ENCODE measurements at regions not wholly inside any gene's neighbourhood (a gene's known extent, or its start where the extent isn't known, plus 50 kb on each side); places are given as distances from the start of the nearest gene placed in this dataset.

DNA sequence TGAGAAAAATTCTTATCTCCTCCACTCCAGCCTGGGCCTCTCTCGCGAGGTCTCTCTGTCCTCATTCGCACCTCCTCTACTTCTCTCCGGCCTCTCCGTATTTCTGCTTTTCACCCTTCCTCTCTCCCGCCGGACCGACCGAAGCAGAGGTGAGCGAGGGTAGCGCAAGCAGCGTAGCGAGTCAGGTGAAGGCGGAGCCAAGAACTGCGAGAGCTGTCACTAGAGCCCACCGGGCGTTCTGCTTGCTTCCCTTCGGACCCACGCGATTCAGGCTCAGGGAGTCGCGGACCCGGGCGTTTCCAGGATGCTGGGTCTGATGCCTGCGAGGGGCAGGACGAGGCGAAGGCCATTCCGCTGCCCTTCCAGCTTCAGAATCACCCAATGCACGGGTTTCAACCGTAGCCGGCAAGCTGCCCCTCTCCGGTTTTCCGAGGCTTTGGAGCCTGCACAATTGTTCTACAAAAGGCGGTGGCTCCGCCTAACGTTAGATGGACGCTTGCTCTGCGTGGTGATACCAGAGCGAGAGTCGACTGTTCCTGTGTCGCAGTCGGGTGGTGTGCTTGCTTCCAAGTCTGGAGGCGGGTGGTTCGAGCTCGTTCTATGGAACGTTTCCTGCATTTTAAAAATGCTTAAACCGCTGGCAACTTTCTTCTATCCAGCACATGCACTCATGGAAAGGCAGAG, 310.2 kb downstream of the FAM72C start:
- H3K36me3 ChIP-seq (ENCODE audit: control insufficient read depth in 2 of 4, insufficient read depth in 4 of 4, low read length in 3 of 4), result no peaks in the 10 kb centered on the region
- ChIA-PET POLR2A (ENCODE audit: partially characterized antibody) (no interaction called here), CTCF (ENCODE audit: partially characterized antibody) (no interaction called here)
- no peak overlapping the region for H3K23ac ChIP-seq (ENCODE audit: insufficient read length)
- H3K79me1 ChIP-seq (ENCODE audit: low read depth, low read length), result no peaks in the 10 kb centered on the region
- H3K79me2 ChIP-seq (ENCODE audit: control insufficient read depth in 1 of 2, insufficient read depth in 2 of 2, low read length in 2 of 2), result no peaks in the 10 kb centered on the region
- peaks cover 0 to 45% of the 10 kb centered on the region in 2 experiments; a peak in 2 of 4 replicates for H3K9me3 ChIP-seq (ENCODE audit: insufficient read depth in 2 of 2, low read depth in 1 of 2, low read length in 1 of 2)
- DNase-seq (ENCODE audit: low read depth in 1 of 2, low spot score in 2 of 2) (no peak), FAIRE-seq (no peak)
- H4K20me1 ChIP-seq (replicated peaks in 1 of 2; ENCODE audit: control insufficient read depth in 1 of 2, insufficient read depth in 2 of 2, low read length in 2 of 2), result no peaks in the 10 kb centered on the region
- 92% methylated on average over 40 of the region's 47 CpGs; no CpG with 5 or more reads in 1 of the 2 experiments for WGBS, 2 experiments (ENCODE audit: extremely low coverage in 1 of 2, insufficient coverage in 1 of 2, insufficient read length in 1 of 2, insufficient replicate concordance in 2 of 2, low coverage in 1 of 2, low lambda C conversion rate in 2 of 2, missing lambda C conversion rate in 1 of 2)
- no peak overlapping the region for H3K56ac ChIP-seq (replicated peaks; ENCODE audit: insufficient read length, low read depth, low read length)
- H2BK5ac ChIP-seq (ENCODE audit: low read depth, low read length), result no peak overlapping the region
- no peak overlapping the region for H2BK12ac ChIP-seq (ENCODE audit: low read depth, low read length)
- H2BK15ac ChIP-seq (ENCODE audit: low read length), result no peak overlapping the region
- no peak overlapping the region for H2AFZ ChIP-seq (ENCODE audit: low read length)
- H2BK120ac ChIP-seq (replicated peaks; ENCODE audit: low read depth, low read length), result no peak overlapping the region
- no peak overlapping the region for H3K9ac ChIP-seq (replicated peaks in 1 of 4; ENCODE audit: extremely low read depth in 1 of 4, low read depth in 3 of 4, low read length in 3 of 4)
- H3K27me3 ChIP-seq (replicated peaks in 1 of 4; ENCODE audit: control insufficient read depth in 3 of 4, extremely low read depth in 1 of 4, insufficient read depth in 3 of 4, low read length in 3 of 4), result no peaks in the 10 kb centered on the region
- H3K4me1 ChIP-seq (replicated peaks in 1 of 4; ENCODE audit: control insufficient read depth in 3 of 4, insufficient read depth in 4 of 4, low read length in 3 of 4), result no peaks in the 10 kb centered on the region
- no peak overlapping the region for H3K4ac ChIP-seq (replicated peaks; ENCODE audit: insufficient read length, low read depth, low read length)
- H3K14ac ChIP-seq (ENCODE audit: insufficient read length), result no peak overlapping the region
- peak overlapping the region in 1 of 4 experiments; percentile 13; a peak in 2 of 8 replicates for H3K4me3 ChIP-seq (ENCODE audit: extremely low read depth in 1 of 4, insufficient read depth in 2 of 4, low read depth in 3 of 4, low read length in 4 of 4)
- H2BK20ac ChIP-seq (ENCODE audit: low read length), result no peak overlapping the region
- H4K8ac ChIP-seq (ENCODE audit: extremely low read depth, insufficient read depth, low read length), result no peak overlapping the region
- no peak overlapping the region for H2AK5ac ChIP-seq (ENCODE audit: low read depth, low read length)
- no peak overlapping the region for H4K5ac ChIP-seq (ENCODE audit: insufficient read length, low read depth, low read length)
- no peak overlapping the region for H4K91ac ChIP-seq (replicated peaks; ENCODE audit: insufficient read length, low read length)
- peaks cover 3% of the 10 kb centered on the region; the same call in 1 of the 2 replicates for H3K23me2 ChIP-seq (ENCODE audit: low read depth, low read length)
- peak overlapping the region in 1 of 2 experiments; percentile 41; a peak in 1 of 4 replicates for H3K4me2 ChIP-seq (ENCODE audit: insufficient read depth in 1 of 2, low read depth in 2 of 2, low read length in 2 of 2)
- H3K27ac ChIP-seq (ENCODE audit: low read depth, low read length), result no peak overlapping the region
- no peak overlapping the region for H3K18ac ChIP-seq (ENCODE audit: extremely low read depth, low read length)
- no peak for TF ChIP-seq POLR2AphosphoS5 (IDR thresholded peaks at IDR 0.05; ENCODE audit: low read depth, low read length)
